HUES48 (cell line): ENCODE measurements at regions not wholly inside any gene's neighbourhood (a gene's known extent, or its start where the extent isn't known, plus 50 kb on each side); places are given as distances from the start of the nearest gene placed in this dataset.

Source experiments
- H3K27ac ChIP-seq: one replicate; pipeline ENCODE4 v1.7.0; 2013; ENCODE audit warnings: low read depth, low read length, inconsistent platforms
- H3K27me3 ChIP-seq: 2 replicates; pipeline ENCODE4 v1.6.1; 2013; ENCODE audit warnings: mild to moderate bottlenecking, low read length; ENCODE audit not compliant: control insufficient read depth, insufficient read depth
- H3K36me3 ChIP-seq: 2 replicates; pipeline ENCODE4 v1.6.1; 2013; ENCODE audit warnings: low read length; ENCODE audit not compliant: control insufficient read depth, insufficient read depth
- H3K4me1 ChIP-seq: 2 replicates; pipeline ENCODE4 v1.6.1; 2013; ENCODE audit warnings: mild to moderate bottlenecking, low read length; ENCODE audit not compliant: control insufficient read depth, insufficient read depth
- H3K4me3 ChIP-seq: 2 replicates; pipeline ENCODE4 v1.5.1; 2013; ENCODE audit warnings: mild to moderate bottlenecking, low read depth, low read length
- H3K9ac ChIP-seq: 2 replicates; pipeline ENCODE4 v1.6.1; 2013; ENCODE audit warnings: mild to moderate bottlenecking, low read depth, low read length, moderate library complexity
- H3K9me3 ChIP-seq: 2 replicates; pipeline ENCODE4 v1.6.1; 2013; ENCODE audit warnings: low read length; ENCODE audit not compliant: control insufficient read depth, insufficient read depth

DNA sequence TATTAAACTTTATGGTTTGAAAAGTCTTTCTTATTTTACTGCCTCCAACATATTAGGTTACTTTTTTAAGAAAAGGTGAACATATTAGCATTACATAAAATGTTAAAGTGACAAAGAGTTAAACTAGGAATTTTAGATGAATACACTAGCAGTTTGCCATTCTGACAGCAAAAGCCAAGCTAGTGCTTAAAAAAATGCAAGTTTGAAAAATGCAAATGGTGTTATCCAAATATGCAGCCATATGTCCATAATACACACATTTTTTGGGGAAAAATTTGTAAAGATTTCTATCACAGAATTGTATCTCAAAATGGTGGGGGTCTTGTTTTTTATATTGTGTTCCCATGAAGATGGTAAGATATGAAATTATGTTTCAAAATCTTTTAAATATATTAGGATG, 466.1 kb downstream of the FOXG1 start:
- no peaks in the 10 kb centered on the region for H3K9me3 ChIP-seq
- no peak overlapping the region for H3K9ac ChIP-seq
- H3K36me3 ChIP-seq = no peaks in the 10 kb centered on the region

DNA sequence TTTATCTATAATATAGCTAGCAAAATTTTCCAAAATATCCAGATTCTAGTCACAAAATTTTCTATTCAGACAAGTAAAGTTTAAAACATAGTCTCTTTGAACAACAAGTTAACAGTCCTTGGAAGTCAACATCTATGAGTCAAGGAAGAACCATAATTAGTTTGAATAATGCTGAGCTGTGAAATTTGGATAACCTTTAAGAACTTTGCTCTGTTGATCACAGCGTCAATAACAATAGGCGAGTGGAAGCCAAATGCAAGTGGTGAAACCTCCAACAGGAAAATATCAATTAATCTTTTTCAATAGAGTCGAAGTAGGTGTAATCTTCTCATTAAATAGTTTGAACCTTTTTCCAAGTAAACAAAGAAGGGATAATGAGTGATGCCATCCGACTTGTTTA, 466.6 kb downstream of the FOXG1 start:
- Histone ChIP-seq H3K27ac (no peak overlapping the region), H3K36me3 (no peaks in the 10 kb centered on the region), H3K4me3 (no peak overlapping the region), H3K9ac (no peak overlapping the region), H3K27me3 (no peaks in the 10 kb centered on the region), H3K9me3 (no peaks in the 10 kb centered on the region), H3K4me1 (no peaks in the 10 kb centered on the region)

More for the DNA sequence above, 466.1 kb downstream of the FOXG1 start:
- no peak overlapping the region for H3K27ac ChIP-seq
- H3K4me1 ChIP-seq = no peaks in the 10 kb centered on the region
- H3K4me3 ChIP-seq = no peak overlapping the region
- H3K27me3 ChIP-seq = no peaks in the 10 kb centered on the region

DNA sequence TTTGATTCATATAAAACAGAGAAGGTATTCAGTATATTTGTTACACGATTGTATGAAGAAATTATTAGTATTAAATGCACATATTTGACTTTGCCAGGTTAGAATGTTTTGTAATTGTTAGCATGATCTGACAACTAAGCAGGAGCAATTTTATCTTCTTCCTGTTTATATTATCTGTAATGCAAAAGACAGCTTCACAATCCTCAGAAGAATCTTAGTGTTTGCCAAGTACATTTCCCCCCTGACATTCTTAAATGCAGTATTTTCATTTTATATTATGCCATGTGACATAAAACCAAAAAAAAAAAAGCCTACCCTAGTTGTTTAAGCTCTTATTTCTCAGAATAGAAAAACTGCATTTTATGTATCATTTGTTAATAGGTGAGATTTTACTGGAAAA, 469.4 kb downstream of the FOXG1 start:
- no peak overlapping the region for H3K9ac ChIP-seq
- no peaks in the 10 kb centered on the region for H3K36me3 ChIP-seq
- no peaks in the 10 kb centered on the region for H3K27me3 ChIP-seq
- H3K9me3 ChIP-seq = no peaks in the 10 kb centered on the region
- H3K27ac ChIP-seq = no peak overlapping the region
- H3K4me3 ChIP-seq = no peak overlapping the region
- H3K4me1 ChIP-seq = no peaks in the 10 kb centered on the region

DNA sequence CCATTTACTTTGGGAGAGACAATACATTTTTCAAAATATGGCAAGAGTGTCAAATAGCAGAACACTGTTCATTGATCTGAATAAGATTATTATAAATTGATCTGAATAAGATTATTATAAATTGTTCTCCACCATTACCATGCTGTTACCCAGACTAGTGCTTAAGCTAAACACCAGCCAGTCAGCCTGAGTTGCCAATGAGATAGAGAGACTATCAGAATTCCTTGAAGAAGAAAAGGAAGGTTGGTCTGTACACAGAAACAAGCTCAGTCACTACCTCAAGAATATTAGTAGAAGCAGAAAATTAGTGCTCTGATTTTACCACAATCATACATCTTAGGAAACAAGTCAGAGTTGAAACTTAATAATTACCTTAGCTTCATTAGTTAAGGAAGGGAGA, 469.8 kb downstream of the FOXG1 start:
- no peak overlapping the region for H3K27ac ChIP-seq
- no peak overlapping the region for H3K4me3 ChIP-seq
- no peaks in the 10 kb centered on the region for H3K36me3 ChIP-seq
- H3K9ac ChIP-seq = no peak overlapping the region
- H3K4me1 ChIP-seq = no peaks in the 10 kb centered on the region
- H3K27me3 ChIP-seq = no peaks in the 10 kb centered on the region
- no peaks in the 10 kb centered on the region for H3K9me3 ChIP-seq

DNA sequence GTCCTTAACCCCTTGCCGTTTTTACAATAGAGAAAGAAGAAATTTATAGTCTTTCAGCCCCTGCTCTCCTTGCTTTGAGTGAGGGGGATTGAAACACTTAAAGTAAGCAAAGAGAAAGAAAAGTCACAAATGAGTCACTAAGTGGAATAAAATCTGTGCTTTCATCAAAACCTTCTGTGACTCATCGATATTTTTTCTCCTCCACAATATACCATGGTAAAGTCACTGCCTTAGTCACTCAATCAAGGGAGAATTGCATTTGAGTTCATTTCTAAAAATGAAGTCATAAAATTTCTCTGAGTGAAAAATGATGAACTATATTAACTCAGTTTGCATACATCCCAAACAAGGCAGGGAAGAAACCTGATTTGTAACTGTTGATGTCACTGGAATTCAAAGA, 470.3 kb downstream of the FOXG1 start:
- Histone ChIP-seq H3K27ac (no peak overlapping the region), H3K4me1 (no peaks in the 10 kb centered on the region), H3K36me3 (no peaks in the 10 kb centered on the region), H3K27me3 (no peaks in the 10 kb centered on the region), H3K9ac (no peak overlapping the region), H3K9me3 (no peaks in the 10 kb centered on the region), H3K4me3 (no peak overlapping the region)

DNA sequence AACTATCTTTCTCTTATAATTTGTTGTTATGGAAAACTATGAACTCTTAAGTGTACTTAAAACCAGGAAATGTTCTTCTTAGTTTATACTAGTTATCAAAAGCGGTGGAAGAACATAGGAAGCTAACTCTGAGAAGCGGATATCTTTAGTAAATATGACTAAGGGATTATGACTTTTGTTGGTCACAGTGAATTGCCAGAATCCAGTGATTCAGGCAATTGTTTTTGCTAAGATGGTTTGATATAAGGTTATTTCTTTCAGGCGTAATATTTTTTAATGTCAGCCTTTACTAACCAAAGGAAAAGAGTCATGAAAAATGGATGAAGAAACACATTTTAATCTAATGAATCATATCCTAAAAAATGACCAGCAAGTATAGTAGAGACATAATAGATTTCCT, 473.5 kb downstream of the FOXG1 start:
- Histone ChIP-seq H3K36me3 (no peaks in the 10 kb centered on the region), H3K27ac (no peak overlapping the region), H3K9me3 (no peaks in the 10 kb centered on the region), H3K27me3 (no peaks in the 10 kb centered on the region), H3K9ac (no peak overlapping the region), H3K4me3 (no peak overlapping the region), H3K4me1 (no peaks in the 10 kb centered on the region)

DNA sequence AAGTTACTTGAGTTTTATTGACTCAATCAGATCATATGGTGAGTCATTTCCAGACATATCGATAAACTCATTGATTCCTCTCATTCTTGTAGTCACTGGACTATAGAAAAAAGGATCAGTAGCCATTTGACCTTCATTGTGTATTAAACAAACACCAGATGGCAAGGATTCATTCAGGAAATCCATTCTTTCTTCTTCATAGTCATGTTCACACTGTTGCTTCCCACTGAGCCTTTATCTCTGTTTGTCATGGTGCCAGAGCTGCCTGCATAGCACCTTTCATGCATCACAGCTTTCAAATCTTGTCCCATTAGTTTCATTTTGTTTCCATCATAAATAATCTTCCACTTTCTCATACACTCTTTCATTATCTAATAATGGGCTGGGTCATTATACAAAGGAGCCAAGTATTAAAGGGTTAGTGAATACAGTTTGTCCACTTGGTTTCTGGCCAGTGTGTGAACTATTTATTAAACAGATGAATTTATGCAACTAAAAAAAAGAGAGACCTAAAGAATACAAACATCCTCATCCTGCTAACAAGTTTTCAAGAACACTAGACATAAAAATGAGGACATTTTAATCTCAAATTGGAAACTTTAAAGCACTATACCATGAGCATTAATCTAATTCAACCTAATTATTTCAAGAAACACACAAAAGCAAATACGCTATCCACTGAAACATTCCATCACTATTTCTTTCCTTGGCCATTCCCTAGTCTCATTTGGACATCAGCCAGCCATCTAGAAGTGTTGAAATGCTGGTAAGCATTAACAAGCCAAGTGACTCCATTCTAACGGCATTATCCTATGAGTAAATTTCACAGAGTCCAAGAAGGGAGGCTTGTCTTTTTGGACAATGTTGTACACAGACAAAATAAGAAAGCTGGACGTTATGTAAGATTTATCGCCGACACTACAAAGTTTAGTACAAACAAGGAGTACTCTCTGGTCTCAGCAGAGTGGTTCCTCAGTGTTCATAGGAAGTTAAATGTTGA, 476.5 kb downstream of the FOXG1 start:
- no peak overlapping the region for H3K27ac ChIP-seq
- H3K4me1 ChIP-seq = no peaks in the 10 kb centered on the region
- no peaks in the 10 kb centered on the region for H3K27me3 ChIP-seq
- H3K36me3 ChIP-seq = no peaks in the 10 kb centered on the region
- H3K9ac ChIP-seq = no peak overlapping the region
- no peaks in the 10 kb centered on the region for H3K9me3 ChIP-seq
- H3K4me3 ChIP-seq = no peak overlapping the region

DNA sequence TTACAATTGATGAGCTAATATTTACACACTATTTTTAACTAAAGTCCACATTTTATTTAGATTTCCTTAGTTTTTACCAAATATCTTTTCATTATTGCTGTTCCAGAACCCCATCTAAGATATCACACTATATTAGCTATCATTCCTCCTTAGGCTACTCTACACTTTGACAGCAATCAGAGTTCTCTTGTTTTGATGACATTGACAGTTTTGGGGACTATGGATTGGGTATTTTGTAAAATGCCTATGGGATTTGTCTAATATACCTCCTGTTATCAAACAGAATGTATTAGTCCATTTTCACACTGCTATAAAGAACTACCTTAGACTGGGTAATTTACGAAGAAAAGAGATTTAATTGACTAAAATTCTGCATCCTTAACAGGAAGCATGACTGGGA, 489.1 kb downstream of the FOXG1 start:
- Histone ChIP-seq H3K36me3 (no peaks in the 10 kb centered on the region), H3K27ac (no peak overlapping the region), H3K9me3 (no peaks in the 10 kb centered on the region), H3K4me3 (no peak overlapping the region), H3K4me1 (no peaks in the 10 kb centered on the region), H3K27me3 (no peaks in the 10 kb centered on the region), H3K9ac (no peak overlapping the region)

DNA sequence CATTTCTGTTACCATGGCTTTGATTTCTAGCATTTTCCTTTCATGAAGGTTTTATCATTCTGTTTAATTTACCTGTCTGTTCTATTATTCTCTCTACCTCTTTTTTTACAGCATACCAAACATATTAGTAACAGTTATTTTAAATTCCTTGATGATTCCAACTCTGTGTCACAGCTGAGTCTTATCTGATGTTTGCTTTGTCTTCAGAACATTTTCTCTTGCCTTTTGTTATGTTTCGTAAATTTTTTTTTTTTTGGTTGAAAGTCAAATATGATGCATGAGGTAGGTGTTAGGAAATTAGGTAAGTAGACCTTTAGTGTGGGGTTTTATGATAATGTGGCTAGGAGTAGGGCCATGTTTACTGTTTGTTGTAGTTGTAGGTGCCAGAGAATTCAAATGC, 496.4 kb downstream of the FOXG1 start:
- H3K36me3 ChIP-seq = no peaks in the 10 kb centered on the region
- no peak overlapping the region for H3K9ac ChIP-seq
- no peaks in the 10 kb centered on the region for H3K4me1 ChIP-seq
- no peak overlapping the region for H3K27ac ChIP-seq
- H3K27me3 ChIP-seq = no peaks in the 10 kb centered on the region
- no peak overlapping the region for H3K4me3 ChIP-seq
- H3K9me3 ChIP-seq = no peaks in the 10 kb centered on the region

DNA sequence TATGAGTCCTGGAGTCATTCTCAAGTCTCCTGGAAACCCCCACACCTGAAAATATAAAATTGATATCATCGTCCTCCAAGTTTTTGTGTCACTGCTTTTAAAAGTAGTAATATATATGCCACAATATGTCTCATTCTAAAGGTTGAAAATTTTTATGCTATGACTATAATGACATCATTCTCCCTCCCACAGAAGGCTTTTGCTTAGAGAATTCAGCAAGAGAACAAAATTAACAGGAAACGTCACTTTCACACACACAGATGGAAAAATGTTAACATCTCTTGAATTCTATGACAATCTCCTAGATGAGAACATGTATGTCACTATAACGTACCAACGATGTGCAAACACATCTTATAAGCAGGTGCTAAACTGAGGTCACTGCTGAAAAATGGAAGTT, 498.3 kb downstream of the FOXG1 start:
- no peaks in the 10 kb centered on the region for H3K36me3 ChIP-seq
- H3K27me3 ChIP-seq = no peaks in the 10 kb centered on the region
- H3K4me1 ChIP-seq = no peaks in the 10 kb centered on the region
- no peaks in the 10 kb centered on the region for H3K9me3 ChIP-seq
- no peak overlapping the region for H3K9ac ChIP-seq
- H3K27ac ChIP-seq = no peak overlapping the region
- H3K4me3 ChIP-seq = no peak overlapping the region

DNA sequence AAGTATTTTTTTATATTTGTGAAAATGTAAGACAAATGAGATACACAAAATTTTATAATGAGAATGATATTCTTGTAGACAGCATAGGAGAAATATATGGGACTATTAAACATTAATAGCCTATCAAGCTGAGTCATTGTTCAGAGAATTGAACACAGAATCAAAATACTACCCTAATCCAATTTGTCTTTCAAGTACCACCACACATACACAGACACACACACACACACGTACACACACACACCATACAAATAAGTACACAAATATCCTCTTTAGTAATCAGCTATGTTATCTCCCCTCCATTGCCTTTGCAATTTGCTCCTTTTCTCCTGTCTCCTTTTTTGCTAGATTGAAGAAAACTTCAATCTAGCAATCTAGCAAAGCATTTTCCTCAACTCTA, 499.3 kb downstream of the FOXG1 start:
- Histone ChIP-seq H3K27me3 (no peaks in the 10 kb centered on the region), H3K9me3 (no peaks in the 10 kb centered on the region), H3K9ac (no peak overlapping the region), H3K4me1 (no peaks in the 10 kb centered on the region), H3K4me3 (no peak overlapping the region), H3K27ac (no peak overlapping the region), H3K36me3 (no peaks in the 10 kb centered on the region)
